Ramos (cell line): ENCODE measurements at regions not wholly inside any gene's neighbourhood (a gene's known extent, or its start where the extent isn't known, plus 50 kb on each side); places are given as distances from the start of the nearest gene placed in this dataset.
"Not testable (repeated sequence)": the region's sequence is repeated elsewhere in the genome, so short reads cannot be mapped to it uniquely, and the experiment has no call there.

Experiments
- in situ Hi-C: fragments of 300-500 bp; cut with MboI; formaldehyde crosslinking; loops from one replicate; pipeline ENCODE4 v1.14.3; 2022; ENCODE audit warnings: low sequenced_read_pairs; ENCODE audit not compliant: unreplicated experiment

DNA sequence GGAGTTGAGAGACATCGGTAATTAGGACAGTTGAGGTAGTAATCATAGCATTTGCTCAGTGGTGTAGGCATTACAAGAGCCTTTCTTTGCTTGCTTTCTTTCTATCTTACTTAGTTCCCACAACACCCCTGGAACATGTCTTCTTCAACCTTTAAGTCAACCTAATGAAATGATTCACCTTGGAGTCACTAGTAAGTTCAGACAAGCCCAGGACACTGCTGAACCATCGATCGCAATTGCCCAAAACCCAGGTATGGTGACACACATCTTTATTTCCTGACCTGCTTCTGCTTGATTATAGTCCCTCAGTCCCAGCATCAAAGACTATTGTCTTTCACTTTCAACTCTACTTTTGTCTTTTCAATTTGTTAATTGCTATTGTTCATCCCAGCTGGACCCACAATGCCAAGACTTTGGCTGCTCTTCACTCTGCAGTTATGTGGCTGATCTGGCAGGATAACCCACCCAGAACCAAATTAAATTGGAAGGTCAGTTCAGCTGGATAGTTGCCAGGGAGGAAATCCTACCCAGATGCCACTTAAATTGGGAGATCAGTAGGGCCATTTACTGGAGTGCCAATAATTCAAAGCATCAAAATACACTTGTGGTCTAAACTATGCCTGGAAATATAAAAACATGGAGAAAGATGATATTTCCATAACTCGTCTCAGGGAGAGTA, 272.9 kb downstream of the RWDD3 start:
- in situ Hi-C loops, result no loop called here

DNA sequence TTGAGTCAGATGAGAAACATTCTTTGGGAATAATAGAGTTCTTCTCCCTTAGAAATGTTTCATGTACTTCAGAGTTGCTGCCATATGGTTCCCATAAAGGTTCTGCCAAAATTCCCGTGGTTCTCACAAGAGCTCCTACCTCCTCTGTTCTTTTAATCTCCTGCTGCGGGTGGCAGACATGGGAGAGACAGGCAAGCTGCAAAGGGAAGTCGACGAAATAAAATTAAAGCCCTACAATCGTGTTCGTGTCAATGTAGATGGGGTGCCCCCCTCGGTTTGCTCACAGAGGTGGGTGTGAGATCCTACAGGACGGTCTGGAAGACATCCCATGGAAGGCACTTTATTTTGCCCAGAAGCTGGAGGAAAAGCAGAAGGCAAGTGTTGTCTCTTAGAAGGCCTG, 276.0 kb downstream of the RWDD3 start:
- in situ Hi-C loops, result no loop called here

DNA sequence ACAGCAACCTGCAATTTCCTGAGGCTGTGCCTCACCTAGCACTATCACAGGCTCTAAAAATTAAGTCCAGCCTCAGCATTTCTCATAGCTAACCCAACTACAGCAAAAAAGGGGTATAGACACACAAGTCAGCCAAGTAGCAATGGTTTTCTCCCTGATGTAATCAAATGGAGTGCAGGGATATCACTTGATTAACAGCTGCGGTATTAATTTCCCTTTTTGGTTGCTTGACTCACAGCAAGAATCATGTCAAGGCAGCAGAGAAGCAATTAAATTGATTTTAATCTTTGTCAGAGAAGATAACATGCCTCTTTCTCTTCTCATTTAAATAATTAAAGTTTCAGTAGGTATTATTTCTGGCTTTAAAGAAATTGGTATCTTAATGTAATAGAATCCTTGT, 278.9 kb downstream of the RWDD3 start:
- in situ Hi-C loops, result no loop called here

DNA sequence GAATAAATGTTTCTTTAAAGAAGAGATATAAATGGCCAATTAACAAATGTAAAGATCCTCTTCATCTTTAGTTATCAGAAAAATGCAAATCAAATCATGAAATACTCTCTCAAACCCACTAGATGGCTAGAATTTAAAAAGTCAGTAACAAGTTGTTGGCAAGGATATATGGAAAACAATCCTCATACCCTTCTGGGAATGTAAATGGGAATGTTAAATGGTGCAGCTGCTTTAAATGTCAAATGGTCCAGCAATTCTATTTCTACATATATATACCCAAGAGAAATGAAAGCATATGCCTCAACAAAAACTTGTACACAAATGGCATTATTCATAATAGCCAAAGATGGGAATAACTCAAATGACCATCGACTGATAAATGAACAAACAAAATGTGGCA, 283.5 kb downstream of the RWDD3 start:
- in situ Hi-C loops, result no loop called here

DNA sequence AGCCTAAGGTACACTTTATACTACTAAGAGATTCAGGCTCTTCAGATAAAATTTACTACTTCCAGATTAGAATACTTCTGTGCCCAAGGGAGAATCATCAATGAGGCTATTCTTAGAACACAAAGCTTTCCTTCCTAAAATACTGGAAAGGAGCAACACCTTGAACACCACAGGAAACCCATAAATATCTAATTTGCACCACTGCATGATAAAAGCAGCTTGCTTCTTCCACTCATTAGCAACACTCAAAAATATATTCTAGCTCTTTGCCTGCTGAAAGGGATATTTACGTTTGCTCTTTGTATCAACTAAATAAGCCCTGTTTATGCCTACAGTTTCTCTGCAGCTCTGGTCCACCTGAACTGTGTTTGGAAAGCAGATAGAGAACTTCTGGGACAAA, 284.3 kb downstream of the RWDD3 start:
- in situ Hi-C loops, result no loop called here

DNA sequence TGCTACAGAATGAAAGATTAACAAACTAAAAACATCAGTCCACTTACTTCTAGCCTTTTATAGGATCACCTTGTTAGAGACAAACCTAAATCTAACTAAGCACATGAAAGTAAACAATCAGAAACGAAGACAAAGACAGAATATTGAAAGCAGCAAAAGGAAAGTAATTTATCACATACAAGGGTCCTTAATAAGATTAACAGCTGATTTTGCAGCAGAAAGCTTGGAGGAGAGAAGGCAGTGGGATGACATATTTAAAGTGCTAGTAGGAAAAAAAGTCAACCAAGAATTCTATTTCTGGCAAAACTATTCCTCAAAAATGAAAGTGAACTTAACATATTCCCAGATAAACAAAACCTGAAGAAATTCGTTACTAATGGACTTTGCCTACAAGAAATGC, 286.4 kb downstream of the RWDD3 start:
- in situ Hi-C loops, result no loop called here

DNA sequence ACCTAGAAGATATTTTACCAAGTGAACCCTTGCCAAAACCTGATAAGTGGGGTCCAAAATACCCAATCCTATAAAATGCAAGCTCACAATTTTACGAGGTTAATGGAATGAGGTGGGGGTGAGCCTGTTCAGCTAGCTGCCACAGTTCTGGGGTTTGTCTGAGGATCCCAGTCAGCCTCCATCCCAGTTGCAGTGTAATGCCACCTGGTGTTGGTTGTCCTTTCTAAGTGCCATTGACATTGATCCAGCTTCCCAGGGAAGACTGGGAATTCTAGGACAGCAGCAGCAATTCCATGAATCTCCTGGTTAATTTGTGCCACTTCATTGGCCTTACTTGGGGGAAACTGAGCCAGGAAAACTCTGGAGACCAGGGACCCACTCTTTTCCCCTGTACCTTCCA, 298.3 kb downstream of the RWDD3 start:
- in situ Hi-C loops, result no loop called here

DNA sequence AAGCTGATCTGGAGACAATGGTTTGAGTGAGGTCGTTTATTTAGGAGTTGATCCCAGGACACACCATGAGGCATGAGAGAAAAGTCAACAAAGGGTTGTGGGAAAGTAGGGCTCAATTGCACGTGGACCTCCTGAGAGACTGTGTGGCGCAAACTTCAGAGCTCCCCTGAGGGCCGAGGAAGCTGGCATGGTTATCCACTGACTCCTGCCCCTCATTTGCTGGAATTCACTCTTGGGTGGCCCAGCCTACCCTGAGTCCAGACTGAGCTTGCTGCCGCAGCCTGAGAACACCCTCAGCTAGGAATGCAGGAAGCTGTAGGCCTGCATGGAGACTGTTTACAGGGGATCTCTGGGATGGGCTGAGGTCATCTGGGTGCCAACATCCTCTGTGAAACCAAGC, 301.0 kb downstream of the RWDD3 start:
- in situ Hi-C loops, result no loop called here

DNA sequence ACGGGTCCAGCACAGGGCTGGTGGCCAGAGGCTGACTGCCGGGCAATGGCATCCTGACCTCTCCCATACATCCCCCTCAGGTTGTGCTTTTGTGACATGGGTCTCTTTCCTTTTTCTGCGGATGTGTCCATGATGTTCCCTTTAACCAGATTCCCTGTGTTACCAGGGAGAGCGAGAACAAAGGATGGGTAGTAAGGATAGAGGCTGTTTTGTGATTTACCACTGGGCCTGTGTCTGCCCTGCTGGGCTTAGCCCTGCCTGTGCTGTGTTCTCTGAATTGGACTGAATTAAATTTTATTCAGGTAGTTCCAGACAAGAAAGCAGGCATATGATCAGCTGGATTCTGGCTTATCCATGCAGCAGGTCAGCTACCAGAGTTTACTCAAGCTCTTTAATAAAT, 301.6 kb downstream of the RWDD3 start:
- in situ Hi-C loops, result no loop called here

DNA sequence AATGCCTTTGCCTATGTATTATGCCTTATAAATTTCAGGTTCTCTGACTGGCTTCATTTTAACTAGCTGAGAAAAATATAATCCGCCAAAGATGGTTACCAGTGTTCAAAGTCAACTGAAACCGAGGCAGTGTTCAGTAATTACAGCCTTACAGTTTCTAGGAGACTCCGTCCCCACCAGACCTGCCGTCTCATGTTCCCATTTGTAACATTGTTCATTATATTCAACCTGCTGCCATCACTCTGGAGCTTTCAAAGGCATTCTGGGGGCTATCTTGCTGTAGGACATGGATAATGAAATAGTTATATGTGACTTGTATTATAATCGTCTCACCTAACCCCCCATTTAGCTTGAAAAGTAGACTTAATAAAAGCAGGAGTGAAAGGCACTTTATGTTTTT, 302.5 kb downstream of the RWDD3 start:
- in situ Hi-C loops, result no loop called here

DNA sequence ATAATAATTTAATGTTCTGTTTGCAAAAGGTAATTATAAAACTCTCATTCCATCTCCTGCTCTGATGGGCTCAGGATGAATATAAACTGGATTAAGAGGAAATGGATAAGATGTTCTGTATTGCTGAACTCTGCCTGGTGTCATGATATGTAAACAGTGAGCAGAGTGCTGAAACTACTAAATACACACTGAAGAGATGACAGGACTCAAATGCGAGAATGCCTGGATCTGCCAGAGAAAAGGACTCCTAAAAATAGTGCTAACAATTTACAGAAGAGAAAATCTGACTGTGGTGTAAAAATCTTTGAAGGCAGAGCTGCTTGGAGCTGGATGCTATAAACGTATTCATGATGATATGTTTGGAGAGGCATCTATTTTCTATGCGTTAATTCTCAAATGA, 303.2 kb downstream of the RWDD3 start:
- in situ Hi-C loops, result no loop called here

DNA sequence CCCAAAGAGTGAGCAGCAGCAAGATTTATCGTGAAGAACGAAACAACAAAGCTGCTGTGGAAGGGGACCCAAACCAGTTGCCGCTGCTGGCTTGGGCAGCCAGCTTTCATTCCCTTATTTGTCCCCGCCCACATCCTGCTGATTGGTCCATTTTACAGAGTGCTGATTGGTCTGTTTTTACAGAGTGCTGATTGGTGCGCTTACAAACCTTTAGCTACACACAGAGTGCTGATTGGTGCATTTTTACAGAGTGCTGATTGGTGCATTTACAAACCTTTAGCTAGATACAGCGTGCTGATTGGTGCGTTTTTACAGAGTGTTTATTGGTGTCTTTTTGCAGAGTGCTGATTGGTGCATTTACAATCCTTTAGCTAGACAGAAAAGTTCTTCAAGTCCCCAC, 304.2 kb downstream of the RWDD3 start:
- in situ Hi-C loops, result not testable (repeated sequence)

DNA sequence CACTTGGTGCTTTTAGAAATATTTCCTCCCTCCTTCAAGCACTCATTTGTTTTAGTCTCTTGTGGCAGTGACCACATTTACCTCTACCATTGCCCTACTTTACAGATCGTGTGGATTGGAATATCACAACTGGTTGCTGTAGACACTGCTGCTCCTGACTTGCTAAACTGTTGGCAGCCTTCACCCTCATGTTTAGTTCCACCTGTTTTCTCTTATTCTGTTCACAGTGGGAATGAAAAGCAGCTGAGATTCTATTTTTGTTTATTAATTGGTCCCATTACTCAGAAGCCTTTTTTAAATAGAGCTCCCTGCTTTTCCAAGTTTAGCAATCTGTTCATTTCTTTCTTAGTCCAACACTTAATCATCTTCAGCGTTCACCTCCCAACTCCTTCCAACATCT, 308.9 kb downstream of the RWDD3 start:
- in situ Hi-C loops, result no loop called here

DNA sequence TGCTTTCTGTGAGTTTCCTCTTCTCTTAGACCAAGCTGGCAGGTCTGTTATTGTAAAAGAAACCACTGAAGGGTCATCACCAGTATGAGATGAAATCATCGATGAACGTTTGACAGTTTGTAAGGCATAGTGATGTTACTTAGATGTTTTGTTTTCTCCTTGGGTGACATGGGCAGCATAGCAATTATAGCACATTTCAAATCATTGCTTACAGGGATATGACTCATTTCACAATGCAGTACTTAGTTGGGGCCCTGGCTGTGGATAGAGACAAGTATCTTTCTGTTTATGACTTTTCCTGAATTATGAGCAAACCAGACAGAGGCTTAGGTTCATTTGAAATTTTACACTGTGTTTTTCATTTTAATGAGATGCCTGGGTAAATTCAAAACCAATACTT, 313.0 kb downstream of the RWDD3 start:
- in situ Hi-C loops, result no loop called here

DNA sequence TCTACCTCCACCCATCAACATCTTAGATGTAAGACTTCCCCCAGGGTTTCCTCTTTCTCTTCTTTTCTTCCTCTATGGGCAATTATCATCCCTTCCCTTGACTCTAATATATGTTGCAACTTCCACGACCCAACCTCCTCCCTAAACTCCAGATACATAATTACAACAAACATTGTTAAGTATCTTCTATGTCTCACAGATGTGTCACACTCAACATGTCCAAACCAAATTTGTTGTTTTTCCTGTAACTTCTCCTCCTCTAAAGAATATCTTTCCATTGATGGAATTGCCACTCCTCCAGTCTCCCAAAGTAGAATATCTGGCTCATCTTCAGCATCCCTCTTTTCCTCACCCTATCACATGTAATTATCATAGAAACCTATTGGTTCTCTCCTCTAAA, 314.2 kb downstream of the RWDD3 start:
- in situ Hi-C loops, result no loop called here

DNA sequence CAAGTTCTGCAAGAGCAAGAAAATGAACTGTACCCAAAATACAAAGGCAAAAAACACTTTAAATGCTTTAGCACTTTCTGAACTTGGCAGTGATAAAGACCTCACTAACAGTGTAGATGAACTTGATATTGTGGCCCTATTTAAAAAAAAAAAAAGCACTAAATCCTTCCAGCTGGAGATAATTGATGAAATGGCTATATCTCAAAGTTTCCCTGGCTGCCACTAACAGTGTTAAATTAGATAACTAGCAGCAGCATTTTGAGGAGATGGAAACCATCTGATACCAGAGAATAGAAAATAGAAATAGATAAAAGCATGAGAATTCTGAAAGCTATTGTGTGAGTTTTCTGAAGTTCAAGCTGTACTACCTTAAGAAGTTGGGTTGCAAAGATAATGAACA, 317.2 kb downstream of the RWDD3 start:
- in situ Hi-C loops, result no loop called here

DNA sequence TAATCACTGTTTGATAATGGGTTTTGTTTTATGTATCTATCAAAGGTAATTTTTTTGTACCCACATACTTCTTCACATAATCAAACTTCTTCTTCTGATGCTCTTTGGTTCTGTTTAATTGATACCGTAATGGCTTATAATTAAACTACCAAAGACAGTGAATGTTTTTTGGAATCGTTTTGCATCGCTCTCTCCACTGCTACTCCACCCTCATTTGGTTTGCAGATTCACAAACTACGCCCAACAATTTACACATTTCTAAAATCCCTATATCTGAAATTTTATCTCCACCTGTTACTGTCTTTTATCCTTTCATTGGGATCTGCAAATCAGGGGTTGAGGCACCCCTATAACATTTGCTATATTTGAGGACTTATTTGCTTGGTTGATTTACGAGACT, 319.6 kb downstream of the RWDD3 start:
- in situ Hi-C loops, result no loop called here

DNA sequence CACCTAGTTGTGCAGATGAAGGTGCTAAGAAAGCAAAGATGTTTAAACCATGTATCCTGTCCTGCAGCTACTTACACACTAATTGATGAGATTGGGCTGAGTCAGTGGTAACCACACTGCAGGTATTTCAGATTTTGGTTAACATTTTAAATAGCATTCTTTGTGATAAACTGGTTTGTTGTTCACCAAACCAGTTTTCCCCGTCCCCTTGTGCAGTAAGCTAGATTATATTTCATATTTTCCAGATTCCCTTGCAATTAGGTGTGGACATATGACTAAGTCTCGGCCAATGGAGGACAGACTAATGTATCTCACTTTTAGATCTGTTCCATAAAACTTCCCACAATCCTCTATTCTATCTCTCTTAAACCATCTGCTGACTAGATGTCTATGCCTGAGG, 320.4 kb downstream of the RWDD3 start:
- in situ Hi-C loops, result no loop called here

DNA sequence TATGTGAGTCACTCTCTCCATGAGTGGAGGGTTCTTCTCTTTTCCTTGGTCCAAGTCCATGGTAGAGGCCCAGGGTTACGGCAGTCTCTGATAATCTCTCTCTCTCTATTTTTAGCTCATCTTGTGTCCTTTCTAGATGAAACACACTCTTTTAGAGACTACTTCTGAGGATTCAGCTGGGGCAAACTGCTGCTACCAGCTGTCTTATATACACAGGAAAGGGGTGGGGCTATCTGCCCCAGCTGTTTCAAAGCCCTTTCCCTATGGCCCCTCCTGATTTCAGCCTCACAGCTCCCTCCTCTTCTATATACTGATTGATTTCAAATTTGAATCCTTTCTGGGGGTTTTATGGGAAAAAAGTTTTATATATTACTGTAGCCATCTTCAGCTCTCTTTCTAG, 324.8 kb downstream of the RWDD3 start:
- in situ Hi-C loops, result no loop called here

DNA sequence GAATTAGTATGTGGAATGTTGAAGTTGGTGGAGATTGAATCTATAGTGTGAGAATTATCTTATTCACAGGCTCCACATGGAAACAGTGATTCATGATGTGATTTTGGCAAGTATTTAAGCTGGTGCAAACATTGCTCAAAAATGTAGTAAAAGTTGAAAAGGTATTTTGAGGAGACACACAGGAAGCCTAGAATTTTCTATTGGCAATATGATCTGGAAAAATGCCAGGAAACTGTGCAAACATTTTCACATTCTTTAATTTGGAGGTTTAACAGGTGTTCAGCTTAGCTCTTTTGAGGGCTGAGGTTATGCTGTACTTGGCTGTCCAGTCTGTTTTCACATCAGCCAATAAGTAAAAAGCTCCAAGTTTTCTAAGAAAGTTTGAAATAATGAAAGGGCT, 327.3 kb downstream of the RWDD3 start:
- in situ Hi-C loops, result no loop called here

DNA sequence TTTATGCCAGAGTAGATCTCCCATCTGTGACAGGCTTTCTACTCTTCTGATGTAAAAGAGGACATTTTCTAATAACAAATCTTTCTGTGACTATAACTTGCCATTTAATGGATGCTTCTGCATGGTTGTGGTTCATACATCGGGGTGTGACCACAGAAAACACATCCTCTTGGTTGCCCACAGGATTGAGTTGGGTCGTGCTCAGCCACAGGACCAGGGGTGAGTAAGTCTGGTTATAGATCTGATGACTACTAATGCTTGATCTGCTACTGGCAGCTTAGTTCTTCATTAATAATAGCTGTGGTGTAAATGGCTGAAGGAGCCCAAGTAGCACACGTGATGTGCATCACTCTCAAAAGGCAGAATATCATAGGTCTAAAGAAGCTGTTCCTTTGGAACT, 328.2 kb downstream of the RWDD3 start:
- in situ Hi-C loops, result no loop called here

DNA sequence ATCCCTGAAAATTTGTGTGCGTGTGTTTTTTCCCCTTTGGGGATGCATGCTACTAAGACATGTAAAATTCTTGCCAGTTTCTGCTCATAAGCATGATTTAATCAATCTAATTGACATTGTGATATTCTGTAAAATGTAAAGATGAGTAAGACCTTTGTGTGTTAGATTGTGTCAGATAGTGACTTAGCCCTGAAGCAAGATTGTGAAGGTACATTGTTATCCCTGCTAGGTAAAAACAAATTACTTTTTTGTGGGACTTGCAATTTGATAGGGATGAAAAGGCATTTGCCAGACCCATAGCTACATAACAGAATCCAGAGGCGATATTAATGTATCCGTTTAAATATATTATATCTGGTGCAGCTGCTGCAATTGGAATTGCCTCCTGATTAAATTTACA, 338.0 kb downstream of the RWDD3 start:
- in situ Hi-C loops, result no loop called here

DNA sequence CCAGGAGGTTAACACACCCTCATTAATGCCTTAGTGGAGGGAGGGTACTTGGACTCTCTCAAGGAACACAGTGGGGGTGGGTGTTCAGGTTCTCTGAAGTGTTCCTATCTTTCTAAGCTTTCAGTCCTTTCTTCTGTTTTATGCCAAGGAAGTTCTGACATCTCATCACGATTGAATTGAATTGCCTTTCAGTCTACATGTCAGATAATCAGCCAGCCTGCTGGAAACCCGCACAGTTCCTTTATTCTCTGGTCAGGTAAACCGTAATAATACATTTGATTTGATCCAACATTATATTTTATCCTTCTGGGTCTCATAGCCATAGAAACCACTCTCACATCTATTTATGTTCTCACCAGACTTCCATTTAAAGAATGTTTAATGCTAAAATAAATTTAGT, 339.0 kb downstream of the RWDD3 start:
- in situ Hi-C loops, result no loop called here
